Central memory CD4-positive, alpha-beta T cell (primary cell): ENCODE measurements at regions not wholly inside any gene's neighbourhood (a gene's known extent, or its start where the extent isn't known, plus 50 kb on each side); places are given as distances from the start of the nearest gene placed in this dataset.

ENCODE experiments used
- DNase-seq: peaks from one replicate; pipeline ENCODE4 v3.0.0; 2022

DNA sequence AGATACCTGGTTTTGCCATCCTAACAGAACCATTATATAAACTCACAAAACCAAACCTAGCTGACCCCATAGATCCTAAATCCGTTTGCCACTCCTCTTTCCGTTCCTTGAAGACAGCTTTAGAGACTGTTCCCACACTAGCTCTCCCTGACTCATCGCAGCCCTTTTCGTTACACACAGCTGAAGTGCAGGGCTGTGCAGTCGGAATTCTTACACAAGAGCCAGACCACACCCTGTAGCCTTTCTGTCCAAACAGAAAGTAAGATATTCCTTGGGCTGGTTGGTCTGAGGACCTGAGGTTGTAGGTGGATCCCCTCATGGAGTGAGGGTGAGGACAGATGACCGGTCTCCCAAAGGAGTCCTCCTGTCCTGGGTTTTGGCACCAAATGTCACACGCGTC is 56.7 kb upstream of the NAA35 start:
- DNase-seq, result no peak

DNA sequence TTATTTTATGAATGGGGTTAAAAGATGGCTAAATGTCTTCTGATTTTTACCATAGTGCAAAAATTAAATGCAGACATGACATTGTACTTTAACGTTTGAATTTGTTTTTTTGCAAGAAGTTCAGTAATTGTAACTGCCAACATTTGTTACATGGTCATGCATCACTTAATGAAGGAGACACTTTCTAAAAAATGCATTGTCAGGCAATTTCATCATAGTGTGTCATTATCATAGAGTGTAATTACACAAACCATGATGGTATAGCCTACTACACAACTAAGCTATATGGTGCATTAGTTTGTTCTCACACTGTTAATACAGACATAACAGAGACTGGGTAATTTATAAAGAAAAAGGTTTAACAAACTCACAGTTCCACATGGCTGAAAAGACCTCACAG is 50.0 kb upstream of the NAA35 start:
- no peak for DNase-seq
